HG02642 (cell line): ENCODE measurements at regions not wholly inside any gene's neighbourhood (a gene's known extent, or its start where the extent isn't known, plus 50 kb on each side); places are given as distances from the start of the nearest gene placed in this dataset.
"Not testable (repeated sequence)": the region's sequence is repeated elsewhere in the genome, so short reads cannot be mapped to it uniquely, and the experiment has no call there.

Experiments
- ATAC-seq: cut with Tn5 transposase; IDR thresholded peaks from one replicate; pipeline ENCODE4 v1.9.1; 2021; ENCODE audit warnings: mild to moderate bottlenecking; ENCODE audit not compliant: unreplicated experiment, poor library complexity

- no peak for ATAC-seq
These were observed 215.5 kb upstream of the LMCD1 start for GRCh38 chr3:8286086-8286485.

DNA sequence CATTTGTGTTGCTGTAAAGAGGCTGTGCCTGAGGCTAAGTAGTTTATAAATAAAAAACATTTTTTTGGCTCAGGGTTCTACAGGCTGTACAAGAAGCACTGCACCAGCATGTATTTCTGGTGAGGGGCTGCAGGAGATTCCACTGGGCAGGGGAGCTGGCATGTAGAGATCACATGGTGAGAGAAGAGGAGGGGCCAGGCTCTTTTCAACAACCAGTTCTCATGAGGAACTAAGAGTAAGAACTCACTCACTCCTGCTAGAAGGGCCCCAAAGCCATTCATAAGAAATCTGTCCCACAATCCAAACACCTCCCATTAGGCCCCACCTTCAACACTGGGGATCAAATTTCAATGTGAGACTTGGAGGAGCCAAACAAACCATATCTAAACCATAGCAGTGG is 214.9 kb upstream of the LMCD1 start:
- no peak for ATAC-seq

GRCh38 chr3:8290611-8291010 is 211.0 kb upstream of the LMCD1 start:
- no peak for ATAC-seq

GRCh38 chr3:8296461-8296860 is 205.2 kb upstream of the LMCD1 start:
- ATAC-seq: no peak

DNA sequence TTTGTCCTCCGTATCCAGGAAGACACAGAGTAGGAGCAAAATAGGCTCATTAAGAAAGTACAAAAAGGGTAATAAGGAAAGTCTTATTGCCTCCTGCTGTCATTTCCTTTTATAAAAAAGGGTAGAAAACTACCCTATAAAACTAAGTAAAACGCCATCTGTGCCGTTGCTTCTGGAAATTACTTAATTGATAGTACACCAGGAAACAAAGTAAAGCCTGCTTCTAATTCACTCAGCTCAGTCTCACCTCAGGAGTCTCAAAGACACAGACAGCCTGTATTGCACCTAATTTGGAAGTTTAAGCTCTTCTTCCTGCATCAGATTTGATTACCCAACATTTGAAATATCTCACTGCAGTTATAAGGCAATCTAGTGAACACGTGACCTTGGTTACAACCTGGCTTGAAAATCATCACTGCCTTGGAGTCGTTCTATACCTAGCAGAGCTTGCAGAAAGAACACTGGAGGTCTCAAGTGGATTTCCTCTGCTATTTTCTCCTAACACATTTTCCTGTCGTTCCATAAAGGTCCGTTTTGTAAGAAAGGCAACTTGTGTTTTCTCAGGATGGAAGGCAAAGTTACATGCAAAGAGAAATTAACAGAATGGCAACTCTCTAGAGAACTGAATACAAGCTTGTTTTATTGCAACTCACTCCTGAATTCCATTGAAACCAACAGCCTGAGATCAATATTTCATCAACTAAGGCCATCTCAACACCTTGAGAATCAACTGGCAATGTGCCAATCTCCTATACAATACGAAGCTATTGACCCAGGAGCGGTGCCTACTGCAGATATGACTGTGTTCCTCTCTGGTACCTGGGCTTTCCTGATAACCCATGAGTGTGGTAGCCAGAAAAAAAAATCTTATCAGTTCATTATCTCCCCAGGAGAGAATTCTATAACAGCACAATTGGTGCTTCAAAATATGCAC is 203.3 kb upstream of the LMCD1 start:
- ATAC-seq: no peak

- peak; percentile 58 for ATAC-seq
These were observed 199.5 kb upstream of the LMCD1 start for GRCh38 chr3:8301977-8302735.

- no peak for ATAC-seq
These were observed 198.2 kb upstream of the LMCD1 start for GRCh38 chr3:8303466-8303865.

GRCh38 chr3:8305371-8305770 is 196.3 kb upstream of the LMCD1 start:
- no peak for ATAC-seq

GRCh38 chr3:8307545-8308110 is 194.0 kb upstream of the LMCD1 start:
- no peak for ATAC-seq

DNA sequence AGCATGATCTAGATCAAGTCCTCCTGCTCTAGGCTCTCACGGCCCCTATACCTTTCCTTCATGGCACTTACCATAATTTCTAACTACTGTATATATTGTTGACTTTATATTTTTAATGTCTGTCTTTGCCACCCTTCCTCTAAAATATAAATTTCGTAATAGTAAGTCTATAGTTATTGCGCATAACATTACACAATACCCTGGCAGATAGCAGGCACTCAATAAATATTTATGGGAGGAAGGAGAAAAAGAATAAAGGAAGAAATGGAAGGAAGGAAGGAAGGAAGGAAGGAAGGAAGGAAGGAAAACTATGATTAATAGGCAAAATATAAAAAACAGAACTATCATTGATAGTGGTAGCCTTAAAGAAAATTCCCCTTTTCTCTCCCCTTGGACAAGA is 190.3 kb upstream of the LMCD1 start:
- ATAC-seq: no peak

DNA sequence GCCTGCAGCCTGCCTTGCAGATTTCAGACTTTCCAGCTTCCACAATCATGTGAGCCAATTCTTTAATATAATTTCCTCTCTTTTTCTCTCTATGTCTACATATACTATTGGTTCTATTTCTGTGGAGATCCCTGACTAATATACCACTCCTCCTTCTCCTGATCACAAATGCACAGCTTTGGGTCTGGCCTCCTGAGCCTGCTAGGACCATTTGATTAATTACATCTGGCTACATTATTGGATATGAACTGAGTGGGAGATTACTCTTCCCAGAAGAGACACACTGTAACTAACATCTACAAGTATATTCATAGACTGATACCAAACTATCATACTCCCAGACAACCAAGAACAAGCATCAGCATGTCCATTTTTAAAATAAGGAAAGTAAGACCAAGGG is 188.9 kb upstream of the LMCD1 start:
- ATAC-seq: no peak

- ATAC-seq: no peak
These were observed 187.9 kb upstream of the LMCD1 start for GRCh38 chr3:8313560-8314267.

- ATAC-seq: not testable (repeated sequence)
These were observed 186.1 kb upstream of the LMCD1 start for GRCh38 chr3:8315526-8315925.

DNA sequence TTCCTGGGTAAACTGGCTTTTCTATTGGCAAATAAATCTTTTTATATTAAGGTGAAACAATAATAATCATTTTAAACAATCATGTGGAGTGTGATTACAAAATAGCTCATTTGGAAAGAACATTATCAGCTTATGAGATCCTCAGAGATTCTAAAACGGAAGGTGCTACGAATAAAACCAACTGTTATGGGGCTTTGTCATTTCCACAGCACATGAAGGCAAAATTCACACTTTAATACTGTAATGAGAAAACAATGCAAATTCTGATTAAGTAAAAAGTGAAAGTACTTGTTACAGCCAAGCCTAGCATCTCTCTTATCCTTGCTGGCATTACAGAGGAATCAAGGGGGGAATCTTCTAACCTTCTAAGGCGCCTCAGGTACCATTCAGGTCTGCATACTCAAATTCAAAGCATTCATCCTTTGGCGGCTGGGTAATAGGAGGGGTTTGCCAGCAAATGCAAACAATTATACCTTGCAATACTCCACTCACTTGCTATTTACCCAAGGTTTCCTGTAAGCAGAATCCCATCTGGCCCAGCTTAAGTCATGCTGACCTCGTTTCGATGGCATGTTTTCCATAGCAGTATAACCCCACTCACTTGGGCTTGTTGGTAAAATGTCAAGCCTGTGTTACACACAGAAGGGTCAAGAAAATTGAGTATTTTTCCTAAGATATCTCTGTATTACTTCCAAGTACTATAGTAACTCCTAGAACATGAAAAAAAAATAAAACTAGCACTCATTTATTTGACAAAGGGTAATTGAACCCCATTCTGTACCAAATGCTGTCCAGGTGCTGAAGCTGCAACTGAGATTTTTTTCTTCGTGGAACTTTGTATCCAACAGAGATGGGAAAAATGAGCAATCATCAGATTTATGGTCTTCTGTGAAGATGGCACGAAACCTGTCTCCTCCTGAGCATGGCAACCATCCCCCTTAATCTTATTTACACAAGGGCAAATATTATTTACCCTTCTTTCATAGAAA is 183.7 kb upstream of the LMCD1 start:
- no peak for ATAC-seq

DNA sequence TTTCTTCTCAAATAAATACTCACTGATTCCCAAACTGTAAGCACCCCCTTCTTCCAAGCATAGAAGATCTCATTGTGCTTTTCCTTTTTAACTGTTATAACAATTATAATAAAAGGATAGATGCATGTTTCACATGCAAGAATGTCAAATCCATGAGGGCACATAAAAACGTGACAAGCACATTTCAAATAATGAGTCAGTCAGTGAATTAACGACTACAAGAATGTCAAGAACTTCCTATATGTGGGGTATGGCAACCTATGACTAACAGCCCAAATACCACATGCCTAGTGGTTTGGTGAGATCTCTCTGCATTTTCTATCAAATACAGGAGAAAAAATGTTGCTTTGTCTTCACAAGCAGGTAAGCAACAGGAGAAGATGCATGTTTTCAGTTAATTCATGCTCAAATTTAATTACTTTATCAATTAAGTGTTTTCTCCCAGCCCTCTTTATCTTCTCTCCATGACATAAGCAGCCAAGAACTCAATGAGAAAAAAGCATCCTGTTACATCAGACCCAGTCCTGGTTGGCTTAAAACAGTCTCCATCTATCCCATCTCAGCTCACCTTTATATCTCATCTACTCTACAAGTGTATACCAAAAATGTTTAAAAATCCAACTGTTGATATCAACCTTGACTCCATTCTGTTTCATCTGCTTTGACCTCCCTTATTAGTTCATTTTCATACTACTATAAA is 181.5 kb upstream of the LMCD1 start:
- ATAC-seq: no peak

- ATAC-seq: no peak
These were observed 180.7 kb upstream of the LMCD1 start for GRCh38 chr3:8320711-8321458.

DNA sequence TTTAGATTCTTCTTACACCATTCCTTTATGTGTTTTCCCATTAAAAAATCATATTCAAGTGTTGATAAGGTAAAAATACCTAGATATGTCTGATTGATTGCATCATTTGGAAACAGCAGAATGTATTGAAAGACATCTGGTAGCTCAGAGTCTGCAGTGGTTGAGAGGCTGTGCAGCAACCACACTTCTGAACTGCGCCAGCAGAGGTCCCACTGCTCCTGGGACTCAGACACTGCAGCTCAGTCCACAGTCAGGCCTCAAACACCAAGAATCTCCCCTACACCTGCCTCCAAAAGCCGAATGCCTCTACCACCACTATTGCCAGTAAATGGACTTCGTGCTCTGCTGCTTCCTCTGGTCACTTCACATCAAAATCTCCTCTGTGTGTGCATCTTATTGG is 176.9 kb upstream of the LMCD1 start:
- peak; percentile 75 for ATAC-seq

- no peak for ATAC-seq
These were observed 176.3 kb upstream of the LMCD1 start for GRCh38 chr3:8325306-8325705.
